ENCODE measurements at regions not wholly inside any gene's neighbourhood (a gene's known extent, or its start where the extent isn't known, plus 50 kb on each side); places are given as distances from the start of the nearest gene placed in this dataset.

DNA sequence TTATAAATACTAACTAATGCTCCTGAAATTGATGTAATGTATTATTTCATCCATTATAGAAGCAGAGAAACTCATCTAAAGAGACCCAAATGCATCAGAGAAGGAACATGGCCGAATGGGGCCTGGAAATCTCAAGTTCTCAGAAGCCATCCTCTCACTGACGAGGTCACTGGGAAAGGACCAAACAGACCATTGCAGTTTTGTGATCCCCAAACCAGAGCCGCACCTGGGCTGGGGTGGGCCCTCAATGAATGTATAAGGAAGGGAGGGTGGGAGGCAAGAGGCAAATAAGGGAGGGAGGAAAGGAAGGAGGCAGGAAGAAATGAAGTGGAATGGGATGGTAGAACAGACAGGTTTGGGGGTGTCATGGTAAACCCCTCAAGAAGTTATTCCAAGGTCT lies 245.3 kb upstream of the ID2 start:
- H3K4me1 ChIP-seq (replicated peaks in 1 of 2; ENCODE audit: control insufficient read depth in 2 of 2, insufficient read depth in 2 of 2, low read length in 2 of 2), result no peaks in the 10 kb centered on the region

GRCh38 chr2:8437228-8437948 lies 244.5 kb upstream of the ID2 start:
- FAIRE-seq, result no peak
- BruUV-seq (replicated peaks), result no TSS peak
- Histone ChIP-seq H3K27ac (ENCODE audit: extremely low read depth, low read depth, low read length) (no peak overlapping the region), H2AFZ (ENCODE audit: low read depth, low read length) (no peak overlapping the region), H3K36me3 (ENCODE audit: control insufficient read depth, insufficient read depth, low read length) (no peaks in the 10 kb centered on the region), H3K9me1 (ENCODE audit: control insufficient read depth, insufficient read depth, low read length) (no peaks in the 10 kb centered on the region), H3K27me3 (ENCODE audit: control insufficient read depth in 2 of 2, insufficient read depth in 2 of 2, low read length in 2 of 2) (peaks cover 13 to 33% of the 10 kb centered on the region in 2 experiments; a peak in 4 of 5 replicates), H3K4me3 (no peak overlapping the region), H3K9ac (ENCODE audit: insufficient read depth in 1 of 2, low read depth in 2 of 2, low read length in 2 of 2) (no peak overlapping the region), H3K4me2 (ENCODE audit: insufficient read depth, low read length) (no peak overlapping the region), H4K20me1 (replicated peaks; ENCODE audit: control insufficient read depth, insufficient read depth, low read length) (no peaks in the 10 kb centered on the region), H3K79me2 (ENCODE audit: control insufficient read depth, insufficient read depth, low read length) (no peaks in the 10 kb centered on the region), H3K4me1 (replicated peaks in 1 of 2; ENCODE audit: control insufficient read depth in 2 of 2, insufficient read depth in 2 of 2, low read length in 2 of 2) (no peaks in the 10 kb centered on the region), H3K9me3 (replicated peaks; ENCODE audit: control insufficient read depth, insufficient read depth, low read depth, low read length) (no peaks in the 10 kb centered on the region)
- TF ChIP-seq FOXA3 (CRISPR knock-in tag; conservative IDR thresholded peaks at IDR 0.05 in 1 of 2, IDR thresholded peaks at IDR 0.05 in 1 of 2) (no peak), KHSRP (IDR thresholded peaks at IDR 0.05) (no peak), KLF16 (IDR thresholded peaks at IDR 0.05) (no peak)
- in situ Hi-C loops (cut with MboI) (no loop called here), intact Hi-C loops (cut with micrococcal nuclease) (no loop called here)
- DNase-seq (ENCODE audit: extremely low read depth in 1 of 4, low spot score in 3 of 4), result no peak
- under 1% methylated on average over 9 of the region's 9 CpGs for WGBS (ENCODE audit: insufficient coverage, low coverage, missing lambda C conversion rate)
- ChIA-PET CTCF (ENCODE audit: low intra/inter-chr PET ratio) (no interaction called here), POLR2A (no interaction called here)
- no peak for ATAC-seq

More for the DNA sequence above, 245.3 kb upstream of the ID2 start:
- Histone ChIP-seq H3K9me3 (replicated peaks; ENCODE audit: control insufficient read depth, insufficient read depth, low read depth, low read length) (no peaks in the 10 kb centered on the region), H3K27ac (ENCODE audit: extremely low read depth, low read depth, low read length) (no peak overlapping the region), H3K4me2 (ENCODE audit: insufficient read depth, low read length) (no peak overlapping the region), H3K9ac (ENCODE audit: insufficient read depth in 1 of 2, low read depth in 2 of 2, low read length in 2 of 2) (no peak overlapping the region), H3K4me3 (no peak overlapping the region), H4K20me1 (replicated peaks; ENCODE audit: control insufficient read depth, insufficient read depth, low read length) (no peaks in the 10 kb centered on the region), H3K36me3 (ENCODE audit: control insufficient read depth, insufficient read depth, low read length) (no peaks in the 10 kb centered on the region), H3K27me3 (ENCODE audit: control insufficient read depth in 2 of 2, insufficient read depth in 2 of 2, low read length in 2 of 2) (peaks cover 13 to 33% of the 10 kb centered on the region in 2 experiments; a peak in 4 of 5 replicates), H3K9me1 (ENCODE audit: control insufficient read depth, insufficient read depth, low read length) (no peaks in the 10 kb centered on the region), H3K79me2 (ENCODE audit: control insufficient read depth, insufficient read depth, low read length) (no peaks in the 10 kb centered on the region), H2AFZ (ENCODE audit: low read depth, low read length) (no peak overlapping the region)
- ATAC-seq (no peak), FAIRE-seq (no peak), DNase-seq (ENCODE audit: extremely low read depth in 1 of 4, low spot score in 3 of 4) (no peak)
- ChIA-PET CTCF (ENCODE audit: low intra/inter-chr PET ratio) (no interaction called here), POLR2A (no interaction called here)
- TF ChIP-seq POLR3G (IDR thresholded peaks at IDR 0.05; ENCODE audit: extremely low read depth, insufficient read length, insufficient replicate concordance) (no peak), EP300 (IDR thresholded peaks at IDR 0.05; ENCODE audit: low read length) (no peak), HMGN3 (IDR thresholded peaks at IDR 0.05; ENCODE audit: borderline replicate concordance, extremely low read depth, insufficient read length, low read depth, low read length) (no peak), FOSL1 (tag; conservative IDR thresholded peaks at IDR 0.05) (no peak), NCOA6 (IDR thresholded peaks at IDR 0.05) (no peak), ZNF699 (CRISPR knock-in tag; IDR thresholded peaks at IDR 0.05; ENCODE audit: insufficient replicate concordance) (no peak)
- intact Hi-C loops (cut with micrococcal nuclease), result no loop called here
- in situ Hi-C loops (cut with MboI), result no loop called here
- WGBS (ENCODE audit: insufficient coverage, low coverage, missing lambda C conversion rate), result 0% methylated on average over 3 of the region's 3 CpGs
- no TSS peak for BruUV-seq (replicated peaks)

Measured in K562 (cell line).